PFSK-1 (cell line): ENCODE measurements at regions not wholly inside any gene's neighbourhood (a gene's known extent, or its start where the extent isn't known, plus 50 kb on each side); places are given as distances from the start of the nearest gene placed in this dataset.

Source experiments
- FOXP2 ChIP-seq: optimal IDR thresholded peaks from 2 replicates; pipeline ENCODE3; 2011; ENCODE audit warnings: borderline replicate concordance, control low read depth, inconsistent platforms; ENCODE audit not compliant: insufficient read depth; ENCODE audit errors: extremely low read length, extremely low read depth
- POLR2AphosphoS5 ChIP-seq: IDR thresholded peaks from 2 replicates; pipeline ENCODE4 v1.6.1; 2012; ENCODE audit warnings: low read depth, mild to moderate bottlenecking, control low read depth, low read length, moderate library complexity
- REST ChIP-seq, 2 experiments: IDR thresholded peaks; 2 replicates each; pipeline versions ENCODE4 v1.6.1 to v1.8.0; 2011 to 2012; ENCODE audit warnings: low read depth in 2 of 2, low read length in 2 of 2, control low read depth in 1 of 2, inconsistent platforms in 1 of 2, mild to moderate bottlenecking in 1 of 2, moderate library complexity in 1 of 2; ENCODE audit not compliant: insufficient read depth in 1 of 2
- SIN3A ChIP-seq: IDR thresholded peaks from 2 replicates; pipeline ENCODE4 v1.6.1; 2012; ENCODE audit warnings: mild to moderate bottlenecking, low read length, moderate library complexity, borderline replicate concordance; ENCODE audit not compliant: insufficient read depth
- TAF1 ChIP-seq: IDR thresholded peaks from 2 replicates; pipeline ENCODE4 v1.6.1; 2012; ENCODE audit warnings: low read length, control low read depth, borderline replicate concordance; ENCODE audit not compliant: insufficient read depth

GRCh38 chr1:228989176-228989575 lies 253.9 kb downstream of the RHOU start:
- TF ChIP-seq REST (IDR thresholded peaks at IDR 0.05; ENCODE audit: insufficient read depth in 1 of 2, low read depth in 2 of 2, low read length in 2 of 2) (no peak), TAF1 (no peak), FOXP2 (no peak)

- TF ChIP-seq POLR2AphosphoS5 (no peak), REST (IDR thresholded peaks at IDR 0.05; ENCODE audit: insufficient read depth in 1 of 2, low read depth in 2 of 2, low read length in 2 of 2) (no peak), SIN3A (no peak), FOXP2 (no peak), TAF1 (no peak)
Measured at GRCh38 chr1:228989676-228989991, 254.4 kb downstream of the RHOU start.

GRCh38 chr1:228989992-228990827 lies 254.9 kb downstream of the RHOU start:
- TF ChIP-seq FOXP2, result peak; percentile 74
- no peak for TF ChIP-seq TAF1

- TF ChIP-seq SIN3A (no peak), TAF1 (no peak), POLR2AphosphoS5 (no peak), REST (IDR thresholded peaks at IDR 0.05; ENCODE audit: insufficient read depth in 1 of 2, low read depth in 2 of 2, low read length in 2 of 2) (no peak), FOXP2 (no peak)
Measured at GRCh38 chr1:228990906-228991569, 255.8 kb downstream of the RHOU start.

GRCh38 chr1:228992044-228992443 lies 256.8 kb downstream of the RHOU start:
- no peak for TF ChIP-seq SIN3A
- no peak for TF ChIP-seq POLR2AphosphoS5
- TF ChIP-seq FOXP2, result no peak
- no peak for TF ChIP-seq TAF1
- no peak for TF ChIP-seq REST (IDR thresholded peaks at IDR 0.05; ENCODE audit: insufficient read depth in 1 of 2, low read depth in 2 of 2, low read length in 2 of 2)
